ENCODE measurements at regions not wholly inside any gene's neighbourhood (a gene's known extent, or its start where the extent isn't known, plus 50 kb on each side); places are given as distances from the start of the nearest gene placed in this dataset.
A peak's percentile ranks its signal among the peaks of the same experiment; 100 is the strongest.

DNA sequence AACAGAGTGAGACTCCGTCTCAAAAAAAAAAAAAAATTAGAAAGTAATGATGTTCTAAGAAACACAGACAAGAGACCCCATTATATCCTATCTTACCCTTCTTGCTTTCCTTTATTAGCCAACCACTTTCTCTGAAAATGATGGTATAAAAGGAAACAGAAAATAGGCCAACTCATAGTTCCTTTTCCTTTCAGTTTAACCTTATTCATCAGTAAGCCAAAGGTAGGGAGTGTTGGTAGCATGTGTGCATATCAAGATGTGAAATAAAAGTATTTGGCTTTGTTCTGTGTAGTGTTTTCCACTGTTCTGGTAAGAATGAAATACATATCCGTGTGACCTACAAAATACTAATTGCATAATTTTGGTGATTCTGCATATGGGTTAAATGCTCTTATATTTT, 266.6 kb downstream of the ZNF674 start:
- Histone ChIP-seq H3K9ac (no peak overlapping the region), H3K4me1 (peaks cover 13% of the 10 kb centered on the region), H3K4me3 (no peak overlapping the region), H3K9me3 (no peaks in the 10 kb centered on the region), H3K27me3 (no peaks in the 10 kb centered on the region), H3K36me3 (no peaks in the 10 kb centered on the region), H4K20me1 (no peaks in the 10 kb centered on the region), H3K4me2 (no peak overlapping the region), H3K27ac (no peak overlapping the region)
- TF ChIP-seq Cebpa-rat (IDR thresholded peaks at IDR 0.05), result no peak

DNA sequence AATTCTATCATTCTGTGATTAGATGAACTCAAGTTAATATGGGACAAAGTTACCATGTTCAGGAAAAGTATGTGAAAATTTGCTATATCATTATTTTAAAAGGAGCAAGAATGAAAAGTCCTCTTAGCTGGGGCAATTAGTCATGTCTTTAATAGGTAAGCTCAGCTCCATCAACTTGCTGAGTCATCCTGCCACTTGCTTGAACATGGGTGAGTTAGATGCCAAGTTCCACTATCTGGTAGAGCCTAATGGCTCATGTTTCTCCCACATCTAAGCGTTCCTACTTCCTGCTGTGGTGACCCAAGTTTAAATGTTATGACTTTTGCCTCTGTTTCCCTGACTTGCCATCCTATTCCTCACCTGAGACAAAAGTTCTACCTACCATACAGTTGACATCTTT, 276.8 kb downstream of the ZNF674 start:
- Histone ChIP-seq H3K27me3 (no peaks in the 10 kb centered on the region), H3K4me1 (no peaks in the 10 kb centered on the region), H3K9ac (no peak overlapping the region), H3K9me3 (peaks cover 9% of the 10 kb centered on the region), H3K4me2 (no peak overlapping the region), H4K20me1 (no peaks in the 10 kb centered on the region), H3K4me3 (no peak overlapping the region), H3K36me3 (no peaks in the 10 kb centered on the region), H3K27ac (no peak overlapping the region)
- TF ChIP-seq Cebpa-rat (IDR thresholded peaks at IDR 0.05), result no peak

DNA sequence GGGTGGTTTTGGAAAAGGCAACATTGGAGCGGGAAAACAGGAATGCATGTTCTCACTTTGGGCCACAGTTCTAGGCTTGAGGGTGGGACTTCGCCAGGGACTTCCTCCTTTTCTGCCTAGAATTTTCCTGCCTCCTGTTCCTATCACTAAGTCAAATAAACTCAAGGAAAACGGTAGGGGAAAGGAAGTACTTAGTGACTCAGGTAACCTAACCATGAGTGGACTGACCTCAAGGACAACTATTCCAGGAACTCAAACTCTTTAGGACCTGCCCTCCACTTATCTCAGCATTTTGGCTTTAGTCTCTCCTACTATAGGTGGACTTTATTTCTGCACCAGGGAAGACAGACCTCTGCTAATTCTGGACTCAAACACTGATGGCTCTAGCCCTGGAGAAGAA, 281.7 kb downstream of the ZNF674 start:
- Histone ChIP-seq H3K27ac (no peak overlapping the region), H3K27me3 (no peaks in the 10 kb centered on the region), H3K36me3 (no peaks in the 10 kb centered on the region), H3K4me2 (no peak overlapping the region), H4K20me1 (no peaks in the 10 kb centered on the region), H3K4me3 (no peak overlapping the region), H3K9me3 (peaks cover 10% of the 10 kb centered on the region; the same call in 1 of the 2 replicates), H3K9ac (no peak overlapping the region), H3K4me1 (no peaks in the 10 kb centered on the region)
- TF ChIP-seq Cebpa-rat (IDR thresholded peaks at IDR 0.05), result no peak

DNA sequence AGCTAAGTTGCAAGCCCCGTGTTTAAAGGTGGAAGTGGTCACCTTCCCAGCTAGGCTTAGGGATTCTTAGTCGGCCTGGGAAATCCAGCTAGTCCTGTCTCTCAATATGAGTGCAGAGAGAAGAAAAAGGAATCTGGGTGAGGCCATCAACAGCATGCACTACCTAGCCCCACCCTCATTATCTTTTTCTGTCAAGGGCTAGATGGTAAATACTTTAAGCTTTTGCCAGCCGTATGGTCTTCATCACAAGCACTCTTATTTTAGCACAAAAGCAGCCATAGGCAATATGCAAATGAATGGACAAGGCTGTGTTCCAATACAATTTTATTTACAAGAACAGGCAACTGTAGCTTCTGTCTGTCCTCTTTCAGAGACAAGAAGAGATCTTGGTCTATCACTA, 282.9 kb downstream of the ZNF674 start:
- H3K36me3 ChIP-seq, result no peaks in the 10 kb centered on the region
- peaks cover 2% of the 10 kb centered on the region; the same call in 1 of the 2 replicates for H3K4me1 ChIP-seq
- no peak overlapping the region for H3K27ac ChIP-seq
- H3K27me3 ChIP-seq, result no peaks in the 10 kb centered on the region
- no peaks in the 10 kb centered on the region for H4K20me1 ChIP-seq
- no peak for TF ChIP-seq Cebpa-rat (IDR thresholded peaks at IDR 0.05)
- peaks cover 10% of the 10 kb centered on the region; the same call in 1 of the 2 replicates for H3K9me3 ChIP-seq
- no peak overlapping the region for H3K9ac ChIP-seq
- no peak overlapping the region for H3K4me3 ChIP-seq
- H3K4me2 ChIP-seq, result no peak overlapping the region

DNA sequence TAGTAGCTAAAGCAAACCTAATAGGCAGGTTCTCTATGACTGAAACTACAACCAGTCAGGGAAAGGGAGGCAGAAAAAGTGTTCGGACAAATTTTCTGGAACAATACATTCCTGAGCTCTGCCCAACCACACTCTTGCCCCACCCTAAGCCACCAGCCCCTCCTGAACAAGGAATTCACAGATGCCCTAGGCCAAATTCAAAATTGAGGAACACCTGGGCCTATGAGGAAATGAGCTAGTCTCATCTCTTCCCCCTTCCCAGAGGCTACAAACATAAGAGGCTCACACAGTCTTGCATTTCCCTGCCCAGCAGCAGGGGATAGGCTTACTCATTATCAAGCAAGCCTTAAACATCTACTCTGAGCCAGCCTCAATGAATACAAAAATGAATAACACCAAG, 284.7 kb downstream of the ZNF674 start:
- H3K27ac ChIP-seq, result no peak overlapping the region
- no peak overlapping the region for H3K4me2 ChIP-seq
- H3K4me1 ChIP-seq, result peaks cover 20% of the 10 kb centered on the region
- no peaks in the 10 kb centered on the region for H3K27me3 ChIP-seq
- peaks cover 10% of the 10 kb centered on the region; the same call in 1 of the 2 replicates for H3K9me3 ChIP-seq
- no peak for TF ChIP-seq Cebpa-rat (IDR thresholded peaks at IDR 0.05)
- H4K20me1 ChIP-seq, result no peaks in the 10 kb centered on the region
- H3K9ac ChIP-seq, result no peak overlapping the region
- H3K36me3 ChIP-seq, result no peaks in the 10 kb centered on the region
- H3K4me3 ChIP-seq, result no peak overlapping the region

DNA sequence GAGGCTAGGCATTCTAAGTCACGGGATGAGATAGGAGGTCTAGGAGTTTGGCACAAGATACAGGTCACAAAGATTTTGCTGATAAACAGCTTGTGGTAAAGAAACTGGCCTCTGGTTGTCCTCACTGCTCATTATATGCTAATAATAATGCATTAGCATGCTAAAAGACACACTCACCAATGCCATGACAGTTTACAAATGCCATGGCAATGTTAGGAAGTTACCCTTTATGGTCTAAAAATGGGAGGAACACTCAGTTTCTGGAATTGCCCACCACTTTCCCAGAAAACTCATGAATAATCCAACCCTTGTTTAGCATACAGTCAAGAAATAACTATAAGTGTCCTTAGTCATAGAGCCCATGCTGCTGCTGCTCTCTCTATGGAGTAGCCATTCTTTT, 286.9 kb downstream of the ZNF674 start:
- Histone ChIP-seq H3K9me3 (peaks cover 12% of the 10 kb centered on the region; the same call in 1 of the 2 replicates), H3K27me3 (no peaks in the 10 kb centered on the region), H3K4me3 (no peak overlapping the region), H3K36me3 (no peaks in the 10 kb centered on the region), H3K9ac (no peak overlapping the region), H4K20me1 (no peaks in the 10 kb centered on the region), H3K27ac (no peak overlapping the region), H3K4me1 (peaks cover 39% of the 10 kb centered on the region), H3K4me2 (no peak overlapping the region)
- TF ChIP-seq Cebpa-rat (IDR thresholded peaks at IDR 0.05), result no peak

DNA sequence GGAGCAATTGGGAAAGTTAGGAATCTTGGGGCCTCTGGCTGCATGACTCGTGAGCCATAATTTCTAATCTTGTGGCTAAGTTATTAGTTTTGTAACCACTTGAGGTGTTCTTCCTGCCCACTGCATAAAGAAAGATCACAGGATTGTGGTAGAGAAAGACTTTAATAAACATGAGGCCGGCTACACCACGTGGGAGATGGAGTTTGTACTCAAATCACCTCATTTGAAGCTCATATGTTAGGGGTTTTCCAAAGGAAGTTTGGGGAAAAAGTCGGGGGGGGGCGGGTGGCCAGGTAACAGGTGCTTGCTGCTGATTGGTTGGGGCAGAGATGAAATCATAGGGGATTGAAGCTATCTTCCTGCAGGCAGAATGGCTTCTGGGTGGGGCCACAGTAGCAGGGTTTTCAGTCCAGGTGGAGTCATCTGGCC, 287.8 kb downstream of the ZNF674 start:
- Histone ChIP-seq H3K4me3 (no peak overlapping the region), H4K20me1 (no peaks in the 10 kb centered on the region), H3K9me3 (peaks cover 21% of the 10 kb centered on the region), H3K36me3 (no peaks in the 10 kb centered on the region), H3K4me1 (peaks cover 39% of the 10 kb centered on the region), H3K27me3 (no peaks in the 10 kb centered on the region), H3K4me2 (peak overlapping the region; percentile 75), H3K9ac (no peak overlapping the region), H3K27ac (no peak overlapping the region)
- TF ChIP-seq Cebpa-rat (IDR thresholded peaks at IDR 0.05), result no peak

DNA sequence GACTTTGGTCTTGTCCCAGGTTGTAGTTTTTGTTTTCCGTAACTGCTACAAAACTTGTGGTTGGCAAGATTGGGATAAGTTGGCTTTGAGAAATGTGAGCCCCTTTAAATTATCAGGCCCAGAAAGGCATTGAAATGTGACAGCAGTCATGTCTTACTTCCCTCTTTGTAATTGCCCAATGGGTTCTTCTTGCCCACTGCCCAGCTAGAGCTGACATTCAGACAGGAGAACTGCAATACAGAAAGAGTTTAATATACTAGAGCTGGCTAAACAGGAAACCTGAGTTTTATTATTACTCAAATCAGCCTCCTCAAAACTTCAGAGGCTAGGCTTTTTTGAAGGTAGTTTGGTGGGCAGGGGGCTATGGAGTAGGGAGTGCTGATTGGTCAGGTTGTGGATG, 288.3 kb downstream of the ZNF674 start:
- Histone ChIP-seq H3K9me3 (peaks cover 27% of the 10 kb centered on the region), H3K36me3 (no peaks in the 10 kb centered on the region), H3K27me3 (no peaks in the 10 kb centered on the region), H3K4me1 (peaks cover 44% of the 10 kb centered on the region), H3K4me2 (peak overlapping the region; percentile 75), H3K27ac (no peak overlapping the region), H3K9ac (no peak overlapping the region), H3K4me3 (no peak overlapping the region), H4K20me1 (no peaks in the 10 kb centered on the region)
- TF ChIP-seq Cebpa-rat (IDR thresholded peaks at IDR 0.05), result no peak

DNA sequence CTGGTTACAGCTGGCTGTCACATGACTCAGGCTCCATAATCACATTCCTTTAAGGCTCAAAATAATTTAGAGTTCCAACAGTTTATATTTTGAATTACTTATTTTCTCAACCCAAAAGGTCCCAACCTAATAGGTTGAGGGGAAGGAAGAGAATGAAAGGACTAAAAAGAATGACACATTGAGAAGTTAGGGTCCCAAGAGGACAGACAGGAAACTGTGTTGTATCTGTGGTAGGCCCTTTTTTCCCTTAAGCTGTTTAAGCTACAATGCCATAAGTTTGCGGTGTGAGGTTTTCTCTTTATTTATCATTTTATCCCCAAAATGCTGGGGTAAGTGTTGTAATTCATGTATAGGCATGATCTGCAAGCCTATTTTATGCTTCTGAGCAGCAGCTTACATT, 290.2 kb downstream of the ZNF674 start:
- Histone ChIP-seq H3K9me3 (peaks cover 36% of the 10 kb centered on the region), H3K4me3 (peak overlapping the region; percentile 4; the same call in 1 of the 2 replicates), H3K27me3 (no peaks in the 10 kb centered on the region), H3K4me1 (peaks cover 46% of the 10 kb centered on the region), H4K20me1 (no peaks in the 10 kb centered on the region), H3K9ac (no peak overlapping the region), H3K27ac (no peak overlapping the region; the same call in 1 of the 2 replicates), H3K4me2 (peak overlapping the region; percentile 75), H3K36me3 (no peaks in the 10 kb centered on the region)
- no peak for TF ChIP-seq Cebpa-rat (IDR thresholded peaks at IDR 0.05)

DNA sequence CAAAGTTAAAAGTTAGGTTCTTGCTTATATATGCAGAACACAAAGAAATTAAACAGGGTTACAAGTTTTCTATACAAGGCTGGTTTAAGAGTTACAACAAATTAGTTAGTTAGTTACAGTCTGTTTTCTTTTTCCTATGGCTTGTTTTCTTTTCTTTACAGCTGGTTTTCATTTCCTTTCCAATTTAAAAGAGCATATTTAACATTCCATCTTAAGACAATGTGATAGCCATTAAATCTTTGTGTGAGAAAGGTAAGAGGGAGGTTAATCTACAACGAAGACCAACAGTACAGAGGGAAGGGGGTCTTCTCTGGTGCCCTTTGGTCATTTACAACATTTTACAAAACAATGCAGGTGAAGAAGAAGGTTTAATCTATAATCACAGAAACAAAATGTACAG, 290.6 kb downstream of the ZNF674 start:
- H3K4me1 ChIP-seq, result peaks cover 46% of the 10 kb centered on the region
- no peaks in the 10 kb centered on the region for H3K36me3 ChIP-seq
- H3K4me3 ChIP-seq, result 0 out of 2 replicates have a peak overlapping the region, but pooled peaks have one; percentile 4
- H3K27me3 ChIP-seq, result no peaks in the 10 kb centered on the region
- peak overlapping the region; percentile 75 for H3K4me2 ChIP-seq
- no peak overlapping the region for H3K9ac ChIP-seq
- H4K20me1 ChIP-seq, result no peaks in the 10 kb centered on the region
- TF ChIP-seq Cebpa-rat (IDR thresholded peaks at IDR 0.05), result no peak
- H3K9me3 ChIP-seq, result peaks cover 36% of the 10 kb centered on the region
- H3K27ac ChIP-seq, result no peak overlapping the region

DNA sequence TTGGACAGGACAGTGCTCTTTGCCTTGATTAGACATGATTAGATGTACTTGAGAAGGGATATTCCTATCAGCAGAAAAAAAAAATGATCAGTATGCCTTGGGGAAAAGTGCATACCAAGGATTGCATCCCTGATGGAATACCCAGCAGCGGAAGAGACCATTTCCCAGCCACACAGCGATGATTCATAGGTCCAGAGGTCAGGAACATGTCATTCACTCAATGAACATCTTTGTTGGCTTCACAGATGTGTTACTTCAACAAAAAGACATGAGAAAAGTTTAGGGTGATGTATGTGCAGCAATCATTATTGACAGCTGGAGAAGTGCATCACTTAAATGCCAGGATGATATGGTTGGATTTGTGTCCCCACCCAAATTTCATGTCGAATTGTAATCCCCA, 293.5 kb downstream of the ZNF674 start:
- H3K9me3 ChIP-seq, result peaks cover 30% of the 10 kb centered on the region
- H3K27ac ChIP-seq, result no peak overlapping the region
- peaks cover 39% of the 10 kb centered on the region for H3K4me1 ChIP-seq
- no peaks in the 10 kb centered on the region for H3K27me3 ChIP-seq
- no peaks in the 10 kb centered on the region for H4K20me1 ChIP-seq
- H3K4me2 ChIP-seq, result peak overlapping the region; percentile 20; the same call in 1 of the 2 replicates
- TF ChIP-seq Cebpa-rat (IDR thresholded peaks at IDR 0.05), result no peak
- no peak overlapping the region for H3K9ac ChIP-seq
- no peak overlapping the region for H3K4me3 ChIP-seq
- H3K36me3 ChIP-seq, result no peaks in the 10 kb centered on the region
